Ishikawa (cell line): ENCODE measurements at regions not wholly inside any gene's neighbourhood (a gene's known extent, or its start where the extent isn't known, plus 50 kb on each side); places are given as distances from the start of the nearest gene placed in this dataset.

Source experiments
- CEBPB ChIP-seq: IDR thresholded peaks from 2 replicates; pipeline ENCODE4 v1.6.1; 2012
- CREB1 ChIP-seq: IDR thresholded peaks from 2 replicates; pipeline ENCODE4 v1.6.1; 2012; ENCODE audit warnings: low read depth
- EGR1 ChIP-seq: IDR thresholded peaks from 2 replicates; pipeline ENCODE4 v1.6.1; 2012
- EP300 ChIP-seq: IDR thresholded peaks from 2 replicates; pipeline ENCODE4 v1.6.1; 2012; ENCODE audit warnings: borderline replicate concordance
- FOXM1 ChIP-seq: IDR thresholded peaks from 2 replicates; pipeline ENCODE4 v1.6.1; 2012; ENCODE audit warnings: low read depth, borderline replicate concordance
- NFIC ChIP-seq: IDR thresholded peaks from 2 replicates; pipeline ENCODE4 v1.6.1; 2012
- RAD21 ChIP-seq: IDR thresholded peaks from 2 replicates; pipeline ENCODE4 v1.6.1; 2012; ENCODE audit warnings: low read depth
- REST ChIP-seq: IDR thresholded peaks from 2 replicates; pipeline ENCODE4 v1.6.1; 2012; ENCODE audit warnings: low read depth, mild to moderate bottlenecking
- TAF1 ChIP-seq: IDR thresholded peaks from 2 replicates; pipeline ENCODE4 v1.6.1; 2012; ENCODE audit warnings: low read depth, mild to moderate bottlenecking
- TCF12 ChIP-seq: IDR thresholded peaks from 2 replicates; pipeline ENCODE4 v1.6.1; 2012; ENCODE audit warnings: low read depth
- TEAD4 ChIP-seq: IDR thresholded peaks from 2 replicates; pipeline ENCODE4 v1.6.1; 2012
- YY1 ChIP-seq: IDR thresholded peaks from 2 replicates; pipeline ENCODE4 v1.6.1; 2012; ENCODE audit warnings: low read depth
- ZBTB7A ChIP-seq: IDR thresholded peaks from 2 replicates; pipeline ENCODE4 v1.6.1; 2012; ENCODE audit warnings: low read depth
- TF ChIP-seq, protein P1 (sequence below): IDR thresholded peaks from 2 replicates; pipeline ENCODE4 v1.6.1; 2012
- TF ChIP-seq, protein P2 (sequence below): IDR thresholded peaks from 2 replicates; pipeline ENCODE4 v1.6.1; 2012

- TF ChIP-seq EP300 (no peak), REST (no peak), EGR1 (no peak), FOXM1 (no peak), ZBTB7A (no peak), TAF1 (no peak)
- TF ChIP-seq, protein P1, sequence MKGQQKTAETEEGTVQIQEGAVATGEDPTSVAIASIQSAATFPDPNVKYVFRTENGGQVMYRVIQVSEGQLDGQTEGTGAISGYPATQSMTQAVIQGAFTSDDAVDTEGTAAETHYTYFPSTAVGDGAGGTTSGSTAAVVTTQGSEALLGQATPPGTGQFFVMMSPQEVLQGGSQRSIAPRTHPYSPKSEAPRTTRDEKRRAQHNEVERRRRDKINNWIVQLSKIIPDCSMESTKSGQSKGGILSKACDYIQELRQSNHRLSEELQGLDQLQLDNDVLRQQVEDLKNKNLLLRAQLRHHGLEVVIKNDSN = no peak
These were observed 640.7 kb upstream of the AGA start for GRCh38 chr4:178082906-178083305.

- TF ChIP-seq TAF1 (no peak), YY1 (no peak), ZBTB7A (no peak), TEAD4 (no peak), RAD21 (no peak), CREB1 (no peak), TCF12 (no peak), FOXM1 (no peak), CEBPB (no peak), NFIC (no peak), EP300 (no peak), EGR1 (no peak), REST (no peak)
- TF ChIP-seq, protein P2, sequence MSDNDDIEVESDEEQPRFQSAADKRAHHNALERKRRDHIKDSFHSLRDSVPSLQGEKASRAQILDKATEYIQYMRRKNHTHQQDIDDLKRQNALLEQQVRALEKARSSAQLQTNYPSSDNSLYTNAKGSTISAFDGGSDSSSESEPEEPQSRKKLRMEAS = no peak
- TF ChIP-seq, protein P1 = no peak
These were observed 641.7 kb upstream of the AGA start for GRCh38 chr4:178083968-178084367.

- TF ChIP-seq EGR1 (no peak), RAD21 (peak; percentile 48)
These were observed 644.1 kb upstream of the AGA start for GRCh38 chr4:178086320-178086719.

GRCh38 chr4:178090640-178091411 lies 648.6 kb upstream of the AGA start:
- no peak for TF ChIP-seq REST
- no peak for TF ChIP-seq FOXM1
- TF ChIP-seq EGR1 = no peak
- TF ChIP-seq, protein P2 = no peak
- TF ChIP-seq EP300 = no peak
- TF ChIP-seq TAF1 = no peak

- TF ChIP-seq EGR1 (no peak), CREB1 (no peak), CEBPB (no peak), FOXM1 (no peak), TCF12 (no peak), YY1 (no peak), RAD21 (no peak), ZBTB7A (no peak), TAF1 (no peak), NFIC (no peak), EP300 (no peak), REST (no peak), TEAD4 (no peak)
- TF ChIP-seq, protein P2 = no peak
- TF ChIP-seq, protein P1 = no peak
These were observed 659.9 kb upstream of the AGA start for GRCh38 chr4:178102139-178102538.
